ENCODE measurements at regions not wholly inside any gene's neighbourhood (a gene's known extent, or its start where the extent isn't known, plus 50 kb on each side); places are given as distances from the start of the nearest gene placed in this dataset.

GRCh38 chr2:221335219-221335752 is 236.8 kb downstream of the EPHA4 start:
- TF ChIP-seq CTCF (IDR thresholded peaks at IDR 0.05) (no peak), POLR2A (IDR thresholded peaks at IDR 0.05) (no peak)
